SK-N-SH (cell line): ENCODE measurements at regions not wholly inside any gene's neighbourhood (a gene's known extent, or its start where the extent isn't known, plus 50 kb on each side); places are given as distances from the start of the nearest gene placed in this dataset.

ENCODE experiments used
- CTCF ChIA-PET: fragments of 300-600, 350-600 bp; formaldehyde crosslinking; extraction: SDS; loops from one replicate; lab custom pipeline; 2021; lab: Yijun Ruan, JAX
- POLR2A ChIA-PET: fragments of 350-600 bp; sonication (Branson Sonifier 250); formaldehyde crosslinking; extraction: SDS; loops from one replicate; lab custom pipeline; 2020; ENCODE audit warnings: antibody characterized with exemption, inconsistent platforms; lab: Yijun Ruan, JAX
- DNase-seq: peaks from one replicate; pipeline ENCODE4 v3.0.0; 2012
- H2AFZ ChIP-seq: fragments of 200-600 bp; sonication (generic); 2 replicates; pipeline ENCODE4 v1.8.1; 2016; ENCODE audit warnings: antibody characterized with exemption, mild to moderate bottlenecking, low read depth
- H3F3A ChIP-seq: fragments of 200-600 bp; sonication (generic); replicated peaks from 2 replicates; pipeline ENCODE3; 2016; ENCODE audit warnings: antibody characterized with exemption, mild to moderate bottlenecking; ENCODE audit not compliant: insufficient read depth
- H3K27ac ChIP-seq, 2 experiments: fragments of 200-500 bp in 1 of 2; fragments of 200-600 bp in 1 of 2; sonication (Bioruptor generic) in 1 of 2; sonication (generic), shearing (Covaris generic) in 1 of 2; 2 replicates each; pipeline versions ENCODE4 v1.5.1 to v1.6.1; 2014 to 2016; ENCODE audit warnings: low read depth in 2 of 2, inconsistent platforms in 1 of 2, low read length in 1 of 2, mild to moderate bottlenecking in 1 of 2, mixed read lengths in 1 of 2
- H3K27me3 ChIP-seq: fragments of 200-600 bp; sonication (generic), shearing (Covaris generic); 2 replicates; pipeline ENCODE4 v1.6.1; 2016; ENCODE audit warnings: mixed run types; ENCODE audit not compliant: insufficient read depth
- H3K36me3 ChIP-seq, 2 experiments: fragments of 200-500 bp in 1 of 2; fragments of 200-600 bp in 1 of 2; sonication (Bioruptor generic) in 1 of 2; sonication (generic) in 1 of 2; replicated peaks in 1 of 2; 2 replicates each; pipeline versions ENCODE3 to v1.5.1; 2014 to 2016; ENCODE audit warnings: low read length in 1 of 2, mild to moderate bottlenecking in 1 of 2; ENCODE audit not compliant: insufficient read depth in 2 of 2, control insufficient read depth in 1 of 2
- H3K4me1 ChIP-seq, 2 experiments: fragments of 200-500 bp in 1 of 2; fragments of 200-600 bp in 1 of 2; sonication (Bioruptor generic) in 1 of 2; sonication (generic), shearing (Covaris generic) in 1 of 2; 2 replicates each; pipeline versions ENCODE4 v1.5.1 to v1.6.1; 2014 to 2016; ENCODE audit warnings: low read depth in 1 of 2, low read length in 1 of 2, mixed run types in 1 of 2; ENCODE audit not compliant: insufficient read depth in 2 of 2, control insufficient read depth in 1 of 2
- H3K4me2 ChIP-seq: fragments of 200-600 bp; sonication (generic), shearing (Covaris generic); 2 replicates; pipeline ENCODE4 v1.6.1; 2017; ENCODE audit warnings: mixed run types
- H3K4me3 ChIP-seq, 2 experiments: fragments of 200-500 bp in 1 of 2; fragments of 200-600 bp in 1 of 2; sonication (Bioruptor generic) in 1 of 2; sonication (generic), shearing (Covaris generic) in 1 of 2; 2 replicates each; pipeline versions ENCODE4 v1.5.1 to v1.8.1; 2014 to 2016; ENCODE audit warnings: low read depth in 2 of 2, inconsistent platforms in 1 of 2, low read length in 1 of 2, mild to moderate bottlenecking in 1 of 2, mixed read lengths in 1 of 2, moderate library complexity in 1 of 2
- H3K79me2 ChIP-seq: fragments of 200-600 bp; sonication (generic); 2 replicates; pipeline ENCODE4 v1.8.1; 2017; ENCODE audit warnings: mild to moderate bottlenecking; ENCODE audit not compliant: insufficient read depth
- H3K9ac ChIP-seq: fragments of 200-600 bp; sonication (generic); 2 replicates; pipeline ENCODE4 v1.6.1; 2017; ENCODE audit warnings: mixed run types
- H3K9me2 ChIP-seq: fragments of 200-600 bp; sonication (generic); 2 replicates; pipeline ENCODE4 v1.6.1; 2017; ENCODE audit warnings: mixed run types
- H3K9me3 ChIP-seq: fragments of 200-600 bp; sonication (generic); 2 replicates; pipeline ENCODE4 v1.6.1; 2017; ENCODE audit warnings: mixed run types, mild to moderate bottlenecking, moderate library complexity
- H4K20me1 ChIP-seq: fragments of 200-600 bp; sonication (generic); 2 replicates; pipeline ENCODE4 v1.6.1; 2017; ENCODE audit warnings: mild to moderate bottlenecking, mixed run types; ENCODE audit not compliant: insufficient read depth
- EP300 ChIP-seq, 2 experiments: IDR thresholded peaks; 2 replicates each; pipeline versions ENCODE4 v1.4.0 to v1.6.1; 2012; ENCODE audit warnings: borderline replicate concordance in 1 of 2, low read depth in 1 of 2, low read length in 1 of 2
- EZH2phosphoT487 ChIP-seq: fragments of 200-600 bp; sonication (generic); IDR thresholded peaks from 2 replicates; pipeline ENCODE4 v1.6.1; 2017; ENCODE audit warnings: low read depth, mixed run types, mild to moderate bottlenecking, antibody characterized with exemption, moderate library complexity, borderline replicate concordance
- FOSL2 ChIP-seq: IDR thresholded peaks from 2 replicates; pipeline ENCODE4 v1.4.0; 2012; ENCODE audit warnings: low read depth, mild to moderate bottlenecking, moderate library complexity, borderline replicate concordance
- FOXM1 ChIP-seq: IDR thresholded peaks from 2 replicates; pipeline ENCODE4 v1.4.0; 2012; ENCODE audit warnings: low read depth, mild to moderate bottlenecking
- GABPA ChIP-seq: IDR thresholded peaks from 2 replicates; pipeline ENCODE4 v1.4.0; 2012; ENCODE audit warnings: low read depth, mild to moderate bottlenecking
- GATA2 ChIP-seq: sonication (generic); formaldehyde crosslinking; IDR thresholded peaks from 2 replicates; pipeline ENCODE4 v1.5.0; 2020; ENCODE audit warnings: mild to moderate bottlenecking, missing genetic modification reagents
- JUND ChIP-seq: IDR thresholded peaks from 2 replicates; pipeline ENCODE4 v1.4.0; 2012
- MXI1 ChIP-seq: IDR thresholded peaks from 2 replicates; pipeline ENCODE4 v1.6.1; 2012; ENCODE audit warnings: mild to moderate bottlenecking, low read depth, low read length, improper control_type of control experiment
- NRF1 ChIP-seq: IDR thresholded peaks from 2 replicates; pipeline ENCODE4 v1.6.1; 2012; ENCODE audit warnings: low read depth, mild to moderate bottlenecking, low read length
- RAD21 ChIP-seq: IDR thresholded peaks from 2 replicates; pipeline ENCODE4 v1.6.1; 2012; ENCODE audit warnings: mild to moderate bottlenecking, low read length
- RCOR1 ChIP-seq: fragments of 150-350 bp; IDR thresholded peaks from 2 replicates; pipeline ENCODE4 v1.6.1; 2017; ENCODE audit warnings: antibody characterized with exemption, low read length
- RFX5 ChIP-seq: IDR thresholded peaks from 2 replicates; pipeline ENCODE4 v1.6.1; 2012; ENCODE audit warnings: mild to moderate bottlenecking, improper control_type of control experiment, low read length
- RXRA ChIP-seq: IDR thresholded peaks from 2 replicates; pipeline ENCODE4 v1.4.0; 2012; ENCODE audit warnings: low read depth, mild to moderate bottlenecking, borderline replicate concordance
- SMC3 ChIP-seq: IDR thresholded peaks from 2 replicates; pipeline ENCODE4 v1.6.1; 2012; ENCODE audit warnings: low read depth, low read length, improper control_type of control experiment
- YY1 ChIP-seq: IDR thresholded peaks from 2 replicates; pipeline ENCODE4 v1.4.0; 2012; ENCODE audit warnings: low read depth, mild to moderate bottlenecking
- WGBS: methylation state at CpG from one replicate; pipeline ENCODE4 v1.1.6; 2017; ENCODE audit warnings: low lambda C conversion rate; 5-methylcytosine and 5-hydroxymethylcytosine counted together
- TF ChIP-seq, protein P1 (sequence below): IDR thresholded peaks from 2 replicates; pipeline ENCODE4 v1.6.1; 2012; ENCODE audit warnings: mild to moderate bottlenecking, low read depth, low read length, moderate library complexity
- TF ChIP-seq, protein P2 (sequence below): IDR thresholded peaks from 2 replicates; pipeline ENCODE4 v1.4.0; 2012; ENCODE audit warnings: low read depth
- TF ChIP-seq, protein P3 (sequence below): fragments of 150-350 bp; IDR thresholded peaks from 2 replicates; pipeline ENCODE4 v1.6.1; 2016; ENCODE audit warnings: mild to moderate bottlenecking, low read depth, low read length
- TF ChIP-seq, protein P4 (sequence below): fragments of 200-600 bp; sonication (generic); IDR thresholded peaks from 2 replicates; pipeline ENCODE4 v1.6.1; 2017; ENCODE audit warnings: antibody characterized with exemption, mild to moderate bottlenecking, moderate library complexity

DNA sequence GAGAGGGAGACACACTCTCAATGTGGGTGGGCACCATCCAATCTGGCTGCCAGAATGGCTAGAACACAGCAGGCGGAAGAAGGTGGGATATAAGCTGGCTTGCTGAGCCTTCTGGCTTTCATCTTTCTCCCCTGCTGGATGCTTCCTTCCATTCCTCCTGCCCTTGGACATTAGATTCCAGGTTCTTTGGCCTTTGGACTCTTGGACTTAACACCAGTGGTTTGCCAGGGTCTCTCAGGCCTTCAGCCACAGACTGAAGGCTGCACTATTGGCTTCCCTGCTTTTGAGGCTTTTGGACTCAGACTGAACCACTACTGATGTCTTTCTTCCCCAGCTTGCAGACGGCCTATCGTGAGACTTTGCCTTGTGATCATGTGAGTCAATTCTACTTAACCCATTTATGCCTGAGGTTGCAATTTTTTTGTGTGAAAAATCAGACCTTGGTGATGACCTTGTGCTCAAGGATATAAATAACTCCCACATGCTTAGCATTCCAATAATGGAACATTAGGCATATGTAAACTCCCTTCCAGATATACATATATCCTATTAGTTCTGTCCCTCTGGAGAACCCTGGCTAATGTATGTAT lies 56.7 kb upstream of the CD55 start (continued):
- TF ChIP-seq, protein P1, sequence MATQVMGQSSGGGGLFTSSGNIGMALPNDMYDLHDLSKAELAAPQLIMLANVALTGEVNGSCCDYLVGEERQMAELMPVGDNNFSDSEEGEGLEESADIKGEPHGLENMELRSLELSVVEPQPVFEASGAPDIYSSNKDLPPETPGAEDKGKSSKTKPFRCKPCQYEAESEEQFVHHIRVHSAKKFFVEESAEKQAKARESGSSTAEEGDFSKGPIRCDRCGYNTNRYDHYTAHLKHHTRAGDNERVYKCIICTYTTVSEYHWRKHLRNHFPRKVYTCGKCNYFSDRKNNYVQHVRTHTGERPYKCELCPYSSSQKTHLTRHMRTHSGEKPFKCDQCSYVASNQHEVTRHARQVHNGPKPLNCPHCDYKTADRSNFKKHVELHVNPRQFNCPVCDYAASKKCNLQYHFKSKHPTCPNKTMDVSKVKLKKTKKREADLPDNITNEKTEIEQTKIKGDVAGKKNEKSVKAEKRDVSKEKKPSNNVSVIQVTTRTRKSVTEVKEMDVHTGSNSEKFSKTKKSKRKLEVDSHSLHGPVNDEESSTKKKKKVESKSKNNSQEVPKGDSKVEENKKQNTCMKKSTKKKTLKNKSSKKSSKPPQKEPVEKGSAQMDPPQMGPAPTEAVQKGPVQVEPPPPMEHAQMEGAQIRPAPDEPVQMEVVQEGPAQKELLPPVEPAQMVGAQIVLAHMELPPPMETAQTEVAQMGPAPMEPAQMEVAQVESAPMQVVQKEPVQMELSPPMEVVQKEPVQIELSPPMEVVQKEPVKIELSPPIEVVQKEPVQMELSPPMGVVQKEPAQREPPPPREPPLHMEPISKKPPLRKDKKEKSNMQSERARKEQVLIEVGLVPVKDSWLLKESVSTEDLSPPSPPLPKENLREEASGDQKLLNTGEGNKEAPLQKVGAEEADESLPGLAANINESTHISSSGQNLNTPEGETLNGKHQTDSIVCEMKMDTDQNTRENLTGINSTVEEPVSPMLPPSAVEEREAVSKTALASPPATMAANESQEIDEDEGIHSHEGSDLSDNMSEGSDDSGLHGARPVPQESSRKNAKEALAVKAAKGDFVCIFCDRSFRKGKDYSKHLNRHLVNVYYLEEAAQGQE: no peak
- TF ChIP-seq FOXM1 (no peak), MXI1 (no peak), RAD21 (no peak)
- TF ChIP-seq, all 33 proteins: peak for 0

DNA sequence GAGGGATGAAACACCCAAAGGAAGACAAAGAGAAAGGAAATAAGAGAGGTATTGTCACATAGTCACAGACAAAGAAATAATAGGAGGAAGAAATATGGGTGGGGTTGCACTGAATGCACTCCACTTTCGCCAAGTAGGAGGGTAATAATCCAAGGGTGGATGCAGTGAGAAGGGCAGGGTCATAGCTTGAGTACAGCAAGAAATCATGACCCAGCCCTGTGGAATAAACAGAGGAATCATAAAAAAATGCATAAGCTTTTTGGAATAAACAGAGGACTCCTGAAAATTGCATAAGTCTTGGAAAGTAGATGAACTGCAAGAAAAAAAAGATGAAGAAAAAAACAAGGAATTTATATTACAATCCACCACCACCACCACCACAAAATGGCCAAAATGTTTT lies 53.1 kb upstream of the CD55 start:
- Histone ChIP-seq H2AFZ (no peak overlapping the region), H3K36me3 (no peaks in the 10 kb centered on the region), H3K27me3 (no peaks in the 10 kb centered on the region; the same call in 1 of the 2 replicates), H3K4me2 (no peak overlapping the region), H3K4me3 (no peak overlapping the region), H3K27ac (no peak overlapping the region)
- ChIA-PET CTCF (no interaction called here), POLR2A (no interaction called here)
- 16% methylated on average over 1 of the region's 1 CpG for WGBS
- no peak for TF ChIP-seq RAD21
- no peak for TF ChIP-seq YY1
- TF ChIP-seq RXRA: no peak
- TF ChIP-seq MXI1: no peak
- TF ChIP-seq, all 33 proteins: peak for 0
- H3K79me2 ChIP-seq: no peaks in the 10 kb centered on the region
- H3K4me1 ChIP-seq: no peaks in the 10 kb centered on the region
- no peaks in the 10 kb centered on the region for H3K9me3 ChIP-seq
- no peaks in the 10 kb centered on the region for H4K20me1 ChIP-seq
- H3K9ac ChIP-seq: no peak overlapping the region
- DNase-seq: no peak
- no peaks in the 10 kb centered on the region for H3F3A ChIP-seq
- no peaks in the 10 kb centered on the region for H3K9me2 ChIP-seq

DNA sequence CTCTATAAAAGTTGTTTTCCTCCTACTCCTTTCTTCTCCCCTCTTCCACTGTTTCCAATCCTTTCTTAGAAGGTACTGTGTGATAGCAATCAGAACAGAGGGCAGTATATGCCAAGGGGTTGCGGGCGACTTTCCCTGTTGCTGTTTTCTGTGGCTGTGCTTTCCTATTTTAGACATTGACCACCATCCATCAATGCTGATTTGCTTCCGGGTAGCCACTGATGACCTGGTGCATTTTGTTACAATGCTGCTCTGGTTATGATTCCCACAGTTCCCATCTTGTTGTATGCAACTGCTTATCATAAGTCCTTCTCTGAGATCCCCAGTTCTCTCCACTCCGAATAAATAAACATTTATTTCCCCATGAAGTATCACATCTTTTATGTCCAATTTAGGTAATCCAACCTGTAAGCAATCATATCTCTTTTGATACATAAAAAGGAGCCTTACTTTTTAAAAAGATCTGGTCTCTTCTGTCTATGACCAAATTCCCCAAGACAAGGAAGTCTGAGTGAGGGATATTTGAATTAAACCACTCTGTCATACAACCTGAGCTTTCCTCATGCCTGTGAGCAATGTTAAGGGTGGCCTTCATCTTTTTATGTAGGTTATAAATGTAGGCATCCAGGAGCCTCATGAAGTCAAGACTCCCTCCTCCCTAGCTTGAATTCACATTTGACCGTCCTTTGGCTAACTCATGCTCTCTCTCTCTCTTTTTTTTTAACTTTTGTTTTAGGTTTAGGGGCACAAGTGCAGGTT lies 52.5 kb upstream of the CD55 start:
- 11% methylated on average over 5 of the region's 5 CpGs for WGBS
- TF ChIP-seq, protein P2, sequence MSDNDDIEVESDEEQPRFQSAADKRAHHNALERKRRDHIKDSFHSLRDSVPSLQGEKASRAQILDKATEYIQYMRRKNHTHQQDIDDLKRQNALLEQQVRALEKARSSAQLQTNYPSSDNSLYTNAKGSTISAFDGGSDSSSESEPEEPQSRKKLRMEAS: no peak
- TF ChIP-seq RCOR1: no peak
- TF ChIP-seq RFX5: no peak
- TF ChIP-seq FOSL2: no peak
- TF ChIP-seq GATA2: no peak
- TF ChIP-seq, protein P3, sequence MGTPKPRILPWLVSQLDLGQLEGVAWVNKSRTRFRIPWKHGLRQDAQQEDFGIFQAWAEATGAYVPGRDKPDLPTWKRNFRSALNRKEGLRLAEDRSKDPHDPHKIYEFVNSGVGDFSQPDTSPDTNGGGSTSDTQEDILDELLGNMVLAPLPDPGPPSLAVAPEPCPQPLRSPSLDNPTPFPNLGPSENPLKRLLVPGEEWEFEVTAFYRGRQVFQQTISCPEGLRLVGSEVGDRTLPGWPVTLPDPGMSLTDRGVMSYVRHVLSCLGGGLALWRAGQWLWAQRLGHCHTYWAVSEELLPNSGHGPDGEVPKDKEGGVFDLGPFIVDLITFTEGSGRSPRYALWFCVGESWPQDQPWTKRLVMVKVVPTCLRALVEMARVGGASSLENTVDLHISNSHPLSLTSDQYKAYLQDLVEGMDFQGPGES: no peak
- TF ChIP-seq FOXM1: no peak
- no peak for TF ChIP-seq MXI1
- no peak for TF ChIP-seq NRF1
- TF ChIP-seq, protein P4, sequence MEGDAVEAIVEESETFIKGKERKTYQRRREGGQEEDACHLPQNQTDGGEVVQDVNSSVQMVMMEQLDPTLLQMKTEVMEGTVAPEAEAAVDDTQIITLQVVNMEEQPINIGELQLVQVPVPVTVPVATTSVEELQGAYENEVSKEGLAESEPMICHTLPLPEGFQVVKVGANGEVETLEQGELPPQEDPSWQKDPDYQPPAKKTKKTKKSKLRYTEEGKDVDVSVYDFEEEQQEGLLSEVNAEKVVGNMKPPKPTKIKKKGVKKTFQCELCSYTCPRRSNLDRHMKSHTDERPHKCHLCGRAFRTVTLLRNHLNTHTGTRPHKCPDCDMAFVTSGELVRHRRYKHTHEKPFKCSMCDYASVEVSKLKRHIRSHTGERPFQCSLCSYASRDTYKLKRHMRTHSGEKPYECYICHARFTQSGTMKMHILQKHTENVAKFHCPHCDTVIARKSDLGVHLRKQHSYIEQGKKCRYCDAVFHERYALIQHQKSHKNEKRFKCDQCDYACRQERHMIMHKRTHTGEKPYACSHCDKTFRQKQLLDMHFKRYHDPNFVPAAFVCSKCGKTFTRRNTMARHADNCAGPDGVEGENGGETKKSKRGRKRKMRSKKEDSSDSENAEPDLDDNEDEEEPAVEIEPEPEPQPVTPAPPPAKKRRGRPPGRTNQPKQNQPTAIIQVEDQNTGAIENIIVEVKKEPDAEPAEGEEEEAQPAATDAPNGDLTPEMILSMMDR: no peak
- TF ChIP-seq EP300 (IDR thresholded peaks at IDR 0.05; ENCODE audit: borderline replicate concordance in 1 of 2, low read depth in 1 of 2, low read length in 1 of 2): no peak
- TF ChIP-seq YY1: no peak
- TF ChIP-seq EZH2phosphoT487: no peak
- TF ChIP-seq SMC3: no peak
- TF ChIP-seq GABPA: no peak
- no peak for TF ChIP-seq JUND

More for the DNA sequence above, 52.5 kb upstream of the CD55 start:
- H3K9ac ChIP-seq: no peak overlapping the region
- no peak overlapping the region for H2AFZ ChIP-seq
- no peaks in the 10 kb centered on the region for H3K79me2 ChIP-seq
- no peak overlapping the region for H3K27ac ChIP-seq
- H3K36me3 ChIP-seq: no peaks in the 10 kb centered on the region
- CTCF ChIA-PET: no interaction called here
- H3K9me3 ChIP-seq: no peaks in the 10 kb centered on the region
- no peak overlapping the region for H3K4me3 ChIP-seq
- H3F3A ChIP-seq: no peaks in the 10 kb centered on the region
- no peaks in the 10 kb centered on the region for H3K4me1 ChIP-seq
- no peaks in the 10 kb centered on the region; the same call in 1 of the 2 replicates for H3K27me3 ChIP-seq
- no peaks in the 10 kb centered on the region for H4K20me1 ChIP-seq
- POLR2A ChIA-PET: no interaction called here
- no peak for DNase-seq
- H3K4me2 ChIP-seq: no peak overlapping the region
- no peaks in the 10 kb centered on the region for H3K9me2 ChIP-seq
